Esophagus squamous epithelium (tissue), 4 donors: ENCODE measurements at regions not wholly inside any gene's neighbourhood (a gene's known extent, or its start where the extent isn't known, plus 50 kb on each side); places are given as distances from the start of the nearest gene placed in this dataset.

Experiments
- POLR2A ChIP-seq, 4 donors: fragments of 450-650 bp; IDR thresholded peaks; one replicate each; pipeline ENCODE4 v1.6.1; 2017; ENCODE audit warnings: antibody characterized with exemption in 4 of 4, mild to moderate bottlenecking in 4 of 4, moderate library complexity in 3 of 4
- TF ChIP-seq, protein P1 (sequence below), 6 experiments: fragments of 450-650 bp in 4 of 6; fragments of 200-600 bp in 2 of 6; sonication (generic) in 2 of 6; IDR thresholded peaks; one replicate each; pipeline ENCODE4 v1.5.1; 2016 to 2019; ENCODE audit warnings: antibody characterized with exemption in 6 of 6, mild to moderate bottlenecking in 4 of 6, moderate library complexity in 4 of 6

DNA sequence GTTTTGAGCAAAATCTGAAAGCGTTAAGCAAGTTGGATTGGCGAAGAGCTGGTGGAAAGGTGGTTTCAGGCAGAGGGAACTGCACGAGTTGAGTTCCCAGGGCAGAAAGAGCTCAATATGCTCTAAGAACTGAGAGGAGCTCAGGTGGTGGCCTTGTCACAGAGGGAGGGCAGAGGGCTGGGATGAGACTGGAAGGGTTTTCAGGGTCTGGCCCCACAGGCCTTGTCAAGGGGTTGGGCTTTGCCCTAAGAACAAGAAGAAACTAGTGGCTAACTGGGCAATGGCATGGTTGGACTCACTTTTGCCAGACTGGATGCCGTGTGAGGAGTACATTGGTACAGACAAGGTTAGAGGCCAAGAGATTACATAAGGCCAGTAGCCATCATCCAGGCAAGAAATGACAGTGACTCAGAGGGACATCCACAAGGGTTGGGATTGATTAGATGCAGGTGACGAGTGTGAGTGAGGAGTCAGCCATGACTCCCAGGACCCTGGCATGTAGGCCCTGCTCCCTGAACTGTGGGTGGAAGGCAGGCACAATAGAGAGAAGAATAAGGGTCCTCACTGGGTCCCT is 75.1 kb upstream of the SMIM23 start:
- TF ChIP-seq, protein P1, sequence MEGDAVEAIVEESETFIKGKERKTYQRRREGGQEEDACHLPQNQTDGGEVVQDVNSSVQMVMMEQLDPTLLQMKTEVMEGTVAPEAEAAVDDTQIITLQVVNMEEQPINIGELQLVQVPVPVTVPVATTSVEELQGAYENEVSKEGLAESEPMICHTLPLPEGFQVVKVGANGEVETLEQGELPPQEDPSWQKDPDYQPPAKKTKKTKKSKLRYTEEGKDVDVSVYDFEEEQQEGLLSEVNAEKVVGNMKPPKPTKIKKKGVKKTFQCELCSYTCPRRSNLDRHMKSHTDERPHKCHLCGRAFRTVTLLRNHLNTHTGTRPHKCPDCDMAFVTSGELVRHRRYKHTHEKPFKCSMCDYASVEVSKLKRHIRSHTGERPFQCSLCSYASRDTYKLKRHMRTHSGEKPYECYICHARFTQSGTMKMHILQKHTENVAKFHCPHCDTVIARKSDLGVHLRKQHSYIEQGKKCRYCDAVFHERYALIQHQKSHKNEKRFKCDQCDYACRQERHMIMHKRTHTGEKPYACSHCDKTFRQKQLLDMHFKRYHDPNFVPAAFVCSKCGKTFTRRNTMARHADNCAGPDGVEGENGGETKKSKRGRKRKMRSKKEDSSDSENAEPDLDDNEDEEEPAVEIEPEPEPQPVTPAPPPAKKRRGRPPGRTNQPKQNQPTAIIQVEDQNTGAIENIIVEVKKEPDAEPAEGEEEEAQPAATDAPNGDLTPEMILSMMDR (IDR thresholded peaks at IDR 0.05) = no peak
- TF ChIP-seq POLR2A (IDR thresholded peaks at IDR 0.05) = no peak
